ENCODE measurements at regions not wholly inside any gene's neighbourhood (a gene's known extent, or its start where the extent isn't known, plus 50 kb on each side); places are given as distances from the start of the nearest gene placed in this dataset.

DNA sequence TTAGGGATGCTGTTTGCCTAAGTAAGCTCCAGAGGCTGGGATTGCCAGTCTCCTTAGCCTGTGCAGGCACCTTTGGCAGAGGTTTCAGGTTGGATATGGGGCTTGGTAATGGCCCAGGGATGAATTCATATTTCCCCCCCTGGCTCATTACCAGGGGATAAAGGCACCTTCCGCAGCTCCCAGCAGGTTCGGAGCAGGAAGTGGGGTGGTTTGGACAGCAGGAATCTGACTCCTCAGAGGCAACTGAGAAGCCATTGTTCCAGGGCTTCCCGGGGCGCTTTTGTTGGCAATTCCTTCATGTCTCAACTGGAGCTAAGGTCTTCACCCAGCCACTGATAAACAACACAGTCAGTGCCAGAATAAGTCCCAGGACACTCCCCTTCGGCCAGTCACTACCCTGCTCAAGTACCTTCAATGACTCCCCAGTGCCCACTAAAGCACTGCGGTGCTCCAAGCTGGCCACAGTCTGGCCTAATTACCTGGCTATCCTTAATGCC, 85.3 kb upstream of the SLC6A6 start:
- 53% methylated on average over 5 of the region's 6 CpGs for WGBS (ENCODE audit: insufficient coverage)
- Histone ChIP-seq H3K36me3 (ENCODE audit: control insufficient read depth, insufficient read depth, low read length) (no peaks in the 10 kb centered on the region), H3K27me3 (ENCODE audit: control insufficient read depth, insufficient read depth, low read length) (peaks cover 38% of the 10 kb centered on the region), H3K4me3 (ENCODE audit: low read length) (no peak overlapping the region), H3K4me1 (ENCODE audit: control insufficient read depth, insufficient read depth, low read length) (peaks cover 11% of the 10 kb centered on the region), H3K9me3 (replicated peaks; ENCODE audit: control insufficient read depth, low read depth, low read length) (peaks cover 6% of the 10 kb centered on the region), H3K27ac (ENCODE audit: low read length) (no peak overlapping the region)
- DNase-seq: no peak

DNA sequence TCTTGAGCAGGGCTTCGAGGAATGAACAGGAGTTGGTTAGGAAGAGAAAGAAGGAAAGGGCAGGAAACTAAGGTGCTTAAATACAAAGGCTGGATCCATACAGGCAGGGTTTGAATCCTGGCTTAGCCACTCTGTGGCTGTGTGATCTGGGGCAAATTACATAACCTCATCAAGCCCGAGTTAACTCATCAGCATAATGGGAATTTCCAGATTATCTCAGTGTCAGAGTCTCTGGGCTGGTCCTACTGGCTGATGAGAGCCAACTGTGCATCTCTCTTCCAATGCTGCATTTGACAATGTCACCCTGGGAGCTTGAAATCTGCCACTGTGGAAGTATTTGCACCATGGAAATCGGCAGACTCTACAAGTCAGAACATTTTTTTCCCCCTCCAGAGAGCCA, 83.8 kb upstream of the SLC6A6 start:
- Histone ChIP-seq H3K27ac (ENCODE audit: low read length) (no peak overlapping the region), H3K36me3 (ENCODE audit: control insufficient read depth, insufficient read depth, low read length) (no peaks in the 10 kb centered on the region), H3K4me3 (ENCODE audit: low read length) (no peak overlapping the region), H3K27me3 (ENCODE audit: control insufficient read depth, insufficient read depth, low read length) (peaks cover 38% of the 10 kb centered on the region), H3K4me1 (ENCODE audit: control insufficient read depth, insufficient read depth, low read length) (peaks cover 26% of the 10 kb centered on the region), H3K9me3 (replicated peaks; ENCODE audit: control insufficient read depth, low read depth, low read length) (peaks cover 6% of the 10 kb centered on the region)
- 94% methylated on average over 2 of the region's 3 CpGs for WGBS (ENCODE audit: insufficient coverage)
- no peak for DNase-seq

DNA sequence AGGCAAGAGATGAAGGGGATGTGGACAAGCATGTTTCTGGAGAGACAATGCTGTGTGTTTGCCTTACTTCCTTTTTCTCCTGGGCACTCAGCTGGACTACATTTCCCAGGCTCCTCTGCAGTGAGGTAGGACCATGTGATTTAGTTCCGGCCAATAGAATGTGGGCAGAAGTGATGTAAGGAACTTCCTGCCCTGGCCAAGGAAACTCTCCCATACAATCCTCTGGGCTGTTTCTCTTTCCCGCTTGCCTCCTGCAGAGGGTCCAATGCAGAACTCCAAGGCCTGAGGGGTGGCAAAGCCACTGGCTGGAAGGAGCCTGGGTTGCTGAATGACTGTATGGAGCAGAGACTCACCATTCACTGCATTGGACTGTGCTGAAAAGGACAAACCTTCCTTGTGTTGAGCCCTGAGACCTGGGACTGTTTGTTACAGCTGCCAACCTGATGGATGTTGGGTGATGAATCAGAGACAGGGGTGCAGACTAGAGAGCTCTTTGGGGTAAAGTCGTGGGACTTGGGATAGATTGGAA, 82.7 kb upstream of the SLC6A6 start:
- Histone ChIP-seq H3K4me3 (ENCODE audit: low read length) (no peak overlapping the region), H3K9me3 (replicated peaks; ENCODE audit: control insufficient read depth, low read depth, low read length) (peaks cover 6% of the 10 kb centered on the region), H3K36me3 (ENCODE audit: control insufficient read depth, insufficient read depth, low read length) (no peaks in the 10 kb centered on the region), H3K27ac (ENCODE audit: low read length) (peak overlapping the region; percentile 49), H3K27me3 (ENCODE audit: control insufficient read depth, insufficient read depth, low read length) (peaks cover 36% of the 10 kb centered on the region), H3K4me1 (ENCODE audit: control insufficient read depth, insufficient read depth, low read length) (peaks cover 36% of the 10 kb centered on the region)
- DNase-seq: peak; percentile 67
- 44% methylated on average over 1 of the region's 3 CpGs for WGBS (ENCODE audit: insufficient coverage)

DNA sequence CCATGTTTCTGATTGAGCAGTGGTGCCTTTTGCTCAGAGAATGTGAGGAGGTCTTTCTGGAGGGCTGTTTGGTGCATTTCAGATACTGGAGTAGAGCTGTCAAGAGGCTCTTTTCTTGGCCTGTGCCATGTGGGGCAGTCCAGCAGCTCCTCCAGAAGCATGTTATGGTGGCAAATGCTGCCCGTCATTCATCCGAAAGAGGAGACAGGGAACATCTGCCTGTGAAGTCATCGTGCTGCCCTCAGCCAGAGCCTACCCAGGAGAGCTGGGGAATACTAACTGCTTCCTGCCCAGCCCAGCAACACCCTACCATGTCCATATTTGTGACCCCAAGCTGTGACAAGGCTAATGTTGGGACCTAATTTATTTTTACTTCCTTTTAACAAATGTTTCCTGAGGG, 82.2 kb upstream of the SLC6A6 start:
- Histone ChIP-seq H3K27me3 (ENCODE audit: control insufficient read depth, insufficient read depth, low read length) (peaks cover 36% of the 10 kb centered on the region), H3K4me3 (ENCODE audit: low read length) (no peak overlapping the region), H3K9me3 (replicated peaks; ENCODE audit: control insufficient read depth, low read depth, low read length) (peaks cover 6% of the 10 kb centered on the region), H3K27ac (ENCODE audit: low read length) (peak overlapping the region; percentile 49), H3K4me1 (ENCODE audit: control insufficient read depth, insufficient read depth, low read length) (peaks cover 41% of the 10 kb centered on the region), H3K36me3 (ENCODE audit: control insufficient read depth, insufficient read depth, low read length) (no peaks in the 10 kb centered on the region)
- 75% methylated on average over 2 of the region's 3 CpGs for WGBS (ENCODE audit: insufficient coverage)
- peak; percentile 63 for DNase-seq

DNA sequence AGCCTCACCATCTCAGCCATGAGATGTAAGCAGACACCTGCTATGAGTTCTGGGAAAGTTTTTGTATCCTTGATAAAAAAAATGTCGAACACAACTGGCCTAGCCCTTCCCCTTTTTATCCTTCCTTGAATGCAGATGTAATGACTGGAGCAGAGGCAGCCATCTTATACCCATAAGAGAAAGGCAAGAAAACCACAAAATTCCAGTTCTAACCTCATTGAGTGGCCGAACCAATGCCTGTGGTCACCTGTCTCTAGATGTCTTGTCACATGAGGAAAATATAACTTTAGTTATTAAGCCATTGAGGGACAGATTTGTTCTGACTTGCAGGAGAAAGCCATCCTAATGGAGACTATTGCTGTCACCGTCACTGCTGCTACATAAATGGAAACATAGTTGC, 80.4 kb upstream of the SLC6A6 start:
- Histone ChIP-seq H3K27me3 (ENCODE audit: control insufficient read depth, insufficient read depth, low read length) (peaks cover 27% of the 10 kb centered on the region), H3K4me1 (ENCODE audit: control insufficient read depth, insufficient read depth, low read length) (peaks cover 43% of the 10 kb centered on the region), H3K27ac (ENCODE audit: low read length) (no peak overlapping the region), H3K36me3 (ENCODE audit: control insufficient read depth, insufficient read depth, low read length) (no peaks in the 10 kb centered on the region), H3K4me3 (ENCODE audit: low read length) (no peak overlapping the region), H3K9me3 (replicated peaks; ENCODE audit: control insufficient read depth, low read depth, low read length) (peaks cover 6% of the 10 kb centered on the region)
- DNase-seq: no peak
- 90% methylated on average over 1 of the region's 3 CpGs for WGBS (ENCODE audit: insufficient coverage)

DNA sequence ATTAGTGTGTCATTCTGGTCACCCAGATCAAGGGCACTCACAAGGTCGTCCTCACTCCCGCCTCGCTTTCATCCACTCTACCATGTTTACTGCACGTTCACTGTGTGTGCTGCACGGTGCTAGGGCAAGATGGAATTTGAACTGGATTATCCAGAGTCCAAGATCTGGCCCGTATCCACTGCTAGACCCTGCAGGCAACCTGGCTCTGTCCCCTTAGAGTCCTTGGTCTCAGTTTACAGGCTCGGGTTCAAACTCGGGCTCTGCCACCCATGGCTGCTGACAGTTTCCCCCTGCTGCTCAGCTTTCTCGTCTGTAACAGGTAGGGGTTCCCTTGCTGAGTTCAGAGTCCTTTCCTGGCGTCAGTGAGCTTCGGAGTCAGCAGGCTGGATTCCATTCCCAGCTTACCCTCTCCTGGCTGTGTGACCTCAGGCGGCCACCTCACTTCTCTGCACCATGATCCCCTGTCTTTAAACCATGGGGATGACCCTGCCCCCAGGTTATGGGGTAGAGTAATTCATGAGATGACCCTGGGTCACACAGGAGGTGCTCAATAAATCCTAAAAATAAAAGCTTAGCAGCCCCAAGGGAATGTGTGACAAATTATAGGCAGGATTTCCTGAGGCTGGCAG, 79.6 kb upstream of the SLC6A6 start:
- Histone ChIP-seq H3K4me1 (ENCODE audit: control insufficient read depth, insufficient read depth, low read length) (peaks cover 43% of the 10 kb centered on the region), H3K36me3 (ENCODE audit: control insufficient read depth, insufficient read depth, low read length) (no peaks in the 10 kb centered on the region), H3K27ac (ENCODE audit: low read length) (peak overlapping the region; percentile 88), H3K4me3 (ENCODE audit: low read length) (no peak overlapping the region), H3K27me3 (ENCODE audit: control insufficient read depth, insufficient read depth, low read length) (peaks cover 19% of the 10 kb centered on the region), H3K9me3 (replicated peaks; ENCODE audit: control insufficient read depth, low read depth, low read length) (peaks cover 6% of the 10 kb centered on the region)
- DNase-seq: no peak
- 33% methylated on average over 10 of the region's 12 CpGs for WGBS (ENCODE audit: insufficient coverage)

DNA sequence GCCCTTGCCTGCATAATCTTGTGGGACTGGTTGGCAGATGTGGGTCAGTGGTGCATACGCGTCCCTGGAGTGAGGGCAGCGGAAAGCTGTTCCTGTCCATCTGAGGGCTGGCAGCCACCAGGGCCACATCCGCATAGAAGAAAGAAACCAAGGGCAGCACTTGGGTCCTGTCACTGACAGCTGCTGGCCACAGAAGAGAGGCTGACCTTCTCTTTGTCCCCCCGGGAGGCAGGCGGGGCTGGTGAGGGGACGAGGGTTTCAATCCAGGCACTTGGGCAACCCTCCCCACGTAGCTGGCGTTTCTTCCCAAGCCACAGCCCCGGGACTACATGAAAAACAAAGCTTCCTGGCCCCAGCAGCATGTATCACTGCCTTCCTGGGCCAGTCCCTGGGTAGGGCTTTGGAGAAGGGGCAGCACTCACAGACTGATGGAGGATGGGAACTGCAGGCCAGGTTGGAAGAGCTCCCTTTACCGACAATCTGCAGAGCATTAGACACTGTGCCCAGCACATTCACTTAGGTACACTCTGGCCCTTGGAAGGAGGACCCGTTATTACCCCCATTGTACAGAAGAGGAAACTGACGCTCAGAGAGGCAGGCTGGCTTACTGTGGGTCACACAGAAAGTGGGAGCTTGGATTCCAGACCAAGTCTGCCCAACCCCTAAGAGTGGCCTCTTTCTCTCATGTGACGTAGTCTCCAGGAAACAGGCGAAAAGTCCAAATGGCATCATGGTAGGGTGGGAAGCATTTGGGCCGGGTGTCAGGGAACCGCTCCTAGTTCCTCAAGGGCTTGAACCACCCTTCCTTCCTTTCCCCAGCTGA, 78.8 kb upstream of the SLC6A6 start:
- WGBS (ENCODE audit: insufficient coverage): 44% methylated on average over 12 of the region's 17 CpGs
- peak; percentile 85 for DNase-seq
- H3K4me3 ChIP-seq (ENCODE audit: low read length): no peak overlapping the region
- peaks cover 6% of the 10 kb centered on the region for H3K9me3 ChIP-seq (replicated peaks; ENCODE audit: control insufficient read depth, low read depth, low read length)
- no peaks in the 10 kb centered on the region for H3K36me3 ChIP-seq (ENCODE audit: control insufficient read depth, insufficient read depth, low read length)
- peak overlapping the region; percentile 88 for H3K27ac ChIP-seq (ENCODE audit: low read length)
- H3K27me3 ChIP-seq (ENCODE audit: control insufficient read depth, insufficient read depth, low read length): peaks cover 15% of the 10 kb centered on the region
- H3K4me1 ChIP-seq (ENCODE audit: control insufficient read depth, insufficient read depth, low read length): peaks cover 43% of the 10 kb centered on the region

DNA sequence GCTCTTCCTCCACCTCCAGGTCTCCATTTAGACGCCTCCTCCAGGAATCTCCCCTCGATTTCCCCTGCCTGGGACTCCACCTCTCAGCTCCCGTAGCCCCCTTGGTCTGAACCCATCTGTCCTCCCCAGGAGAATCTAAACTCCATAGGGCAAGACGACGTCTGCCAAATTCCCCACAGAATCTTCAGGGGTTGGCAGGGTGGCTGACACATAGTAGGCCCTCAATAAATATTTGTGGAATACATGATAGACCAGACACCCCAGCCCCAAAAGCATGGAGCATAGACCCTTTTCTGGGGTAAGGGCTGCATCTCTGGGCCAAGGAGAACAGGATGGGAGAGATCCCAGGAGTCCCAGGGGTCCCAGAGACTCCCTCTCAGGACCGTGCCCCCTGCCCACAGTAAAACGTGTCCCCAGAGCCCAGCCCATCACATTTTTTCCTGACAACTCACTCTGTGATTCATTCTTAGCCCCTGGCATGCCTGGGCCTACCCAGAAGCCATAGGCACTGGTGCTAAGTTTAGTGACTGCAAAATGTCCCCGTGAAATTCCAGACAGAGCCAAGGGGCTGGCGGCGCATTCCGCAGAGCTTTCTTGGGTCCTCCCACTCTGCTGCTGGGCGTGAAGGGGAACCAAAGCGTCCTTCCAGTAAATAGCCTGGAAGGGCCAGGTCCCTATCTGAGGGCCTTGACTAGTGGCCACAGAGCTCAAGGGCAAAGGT, 78.0 kb upstream of the SLC6A6 start:
- no peak overlapping the region for H3K4me3 ChIP-seq (ENCODE audit: low read length)
- peaks cover 17% of the 10 kb centered on the region for H3K27me3 ChIP-seq (ENCODE audit: control insufficient read depth, insufficient read depth, low read length)
- H3K27ac ChIP-seq (ENCODE audit: low read length): peak overlapping the region; percentile 88
- peaks cover 6% of the 10 kb centered on the region for H3K9me3 ChIP-seq (replicated peaks; ENCODE audit: control insufficient read depth, low read depth, low read length)
- H3K36me3 ChIP-seq (ENCODE audit: control insufficient read depth, insufficient read depth, low read length): no peaks in the 10 kb centered on the region
- H3K4me1 ChIP-seq (ENCODE audit: control insufficient read depth, insufficient read depth, low read length): peaks cover 42% of the 10 kb centered on the region
- DNase-seq: peak; percentile 62
- 79% methylated on average over 12 of the region's 13 CpGs for WGBS (ENCODE audit: insufficient coverage)

DNA sequence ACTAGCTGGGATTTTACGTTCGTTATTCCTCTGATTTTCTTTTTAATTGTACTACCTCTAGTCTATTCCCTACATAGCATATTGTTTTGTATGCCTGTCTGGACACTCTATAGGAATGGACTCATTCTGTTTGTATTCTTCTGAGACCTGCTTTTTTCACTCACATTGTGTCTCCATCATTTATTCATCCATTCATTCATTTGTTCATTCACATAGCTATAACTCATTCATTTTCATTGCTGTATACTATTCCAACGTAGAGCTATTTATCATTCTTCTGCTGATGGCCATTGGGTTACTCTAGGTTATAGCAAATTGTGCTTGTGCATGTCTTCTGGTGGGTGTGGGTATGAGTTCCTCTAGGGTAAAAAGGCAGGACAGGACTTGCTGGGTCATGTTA, 74.0 kb upstream of the SLC6A6 start:
- WGBS (ENCODE audit: insufficient coverage): no CpG with 5 or more reads among the region's 3 CpGs
- Histone ChIP-seq H3K4me1 (ENCODE audit: control insufficient read depth, insufficient read depth, low read length) (peaks cover 20% of the 10 kb centered on the region), H3K36me3 (ENCODE audit: control insufficient read depth, insufficient read depth, low read length) (no peaks in the 10 kb centered on the region), H3K4me3 (ENCODE audit: low read length) (no peak overlapping the region), H3K27me3 (ENCODE audit: control insufficient read depth, insufficient read depth, low read length) (peaks cover 15% of the 10 kb centered on the region), H3K27ac (ENCODE audit: low read length) (no peak overlapping the region), H3K9me3 (replicated peaks; ENCODE audit: control insufficient read depth, low read depth, low read length) (no peaks in the 10 kb centered on the region)
- DNase-seq: no peak
